ENCODE measurements at regions not wholly inside any gene's neighbourhood (a gene's known extent, or its start where the extent isn't known, plus 50 kb on each side); places are given as distances from the start of the nearest gene placed in this dataset.

DNA sequence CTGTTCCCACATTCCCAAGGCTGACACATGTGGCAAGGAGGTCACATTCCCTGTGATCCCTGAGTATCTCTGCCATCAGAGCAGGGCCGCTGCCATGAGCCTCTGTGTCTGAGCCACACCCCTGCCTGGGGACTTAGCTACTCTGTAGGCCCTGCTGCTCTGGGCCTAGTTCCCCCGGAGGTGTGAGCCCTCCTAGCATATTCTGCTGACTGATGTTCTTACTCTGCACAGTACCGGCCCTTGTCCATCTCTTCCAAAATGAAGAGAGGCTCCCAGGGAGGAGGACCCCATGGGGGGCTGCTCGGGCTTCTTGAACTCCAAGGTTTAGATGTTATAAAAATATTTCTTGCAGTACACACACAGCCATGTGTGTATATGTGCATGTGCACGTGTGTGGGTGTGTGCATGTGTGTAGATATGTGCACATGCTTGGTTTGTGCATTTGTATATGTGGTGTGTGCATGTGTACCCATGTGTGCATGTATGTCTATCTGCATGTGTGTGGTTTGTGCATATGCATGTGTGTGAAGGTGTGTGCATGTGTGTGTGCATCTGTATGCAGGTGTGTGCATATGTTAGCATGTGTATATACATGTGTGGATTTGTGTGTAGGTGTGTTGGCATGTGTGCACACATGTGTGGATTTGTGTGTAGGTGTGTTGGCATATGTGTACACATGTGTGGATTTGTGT, 101.2 kb downstream of the ERMARD start:
- Histone ChIP-seq H3K27me3 (ENCODE audit: control insufficient read depth in 3 of 3, insufficient read depth in 3 of 3, low read length in 2 of 3) (peaks cover 0 to 3% (median 0%) of the 10 kb centered on the region in 3 donors), H3K4me1 (ENCODE audit: control insufficient read depth in 5 of 5, insufficient read depth in 5 of 5, low read length in 5 of 5) (peaks cover 0 to 15% (median 0%) of the 10 kb centered on the region in 5 donors), H3K27ac (ENCODE audit: low read depth in 1 of 2, low read length in 1 of 2) (peak overlapping the region; percentile 63 to 82), H3K4me3 (no peak overlapping the region), H3K36me3 (ENCODE audit: control insufficient read depth in 4 of 4, insufficient read depth in 4 of 4, low read length in 4 of 4) (no peaks in the 10 kb centered on the region), H3K9me3 (ENCODE audit: control insufficient read depth in 4 of 4, insufficient read depth in 3 of 4, low read length in 3 of 4) (peaks cover 0 to 12% (median 0%) of the 10 kb centered on the region in 4 donors), H3K9ac (ENCODE audit: insufficient read depth in 1 of 2, low read length in 2 of 2) (no peak overlapping the region)
- no peak for DNase-seq
- ATAC-seq (ENCODE audit: insufficient read depth, low FRiP score): no peak
- 72 to 83% methylated on average over 5 of the region's 5 CpGs for WGBS, 2 donors
- TF ChIP-seq CTCF (IDR thresholded peaks at IDR 0.05; ENCODE audit: control extremely low read depth, extremely low read depth): no peak

GRCh38 chr6:169851641-169852503, 100.5 kb downstream of the ERMARD start:
- ATAC-seq (ENCODE audit: insufficient read depth, low FRiP score): peak; percentile 65
- Histone ChIP-seq H3K27ac (ENCODE audit: low read depth in 1 of 2, low read length in 1 of 2) (peak overlapping the region; percentile 63 to 82), H3K4me3 (no peak overlapping the region), H3K27me3 (ENCODE audit: control insufficient read depth in 3 of 3, insufficient read depth in 3 of 3, low read length in 2 of 3) (peaks cover 0 to 3% (median 0%) of the 10 kb centered on the region in 3 donors), H3K36me3 (ENCODE audit: control insufficient read depth in 4 of 4, insufficient read depth in 4 of 4, low read length in 4 of 4) (no peaks in the 10 kb centered on the region), H3K9me3 (ENCODE audit: control insufficient read depth in 4 of 4, insufficient read depth in 3 of 4, low read length in 3 of 4) (peaks cover 0 to 7% (median 0%) of the 10 kb centered on the region in 4 donors), H3K9ac (ENCODE audit: insufficient read depth in 1 of 2, low read length in 2 of 2) (no peak overlapping the region), H3K4me1 (ENCODE audit: control insufficient read depth in 5 of 5, insufficient read depth in 5 of 5, low read length in 5 of 5) (peaks cover 0 to 15% (median 0%) of the 10 kb centered on the region in 5 donors)
- 64 to 71% methylated on average over 22 of the region's 22 CpGs for WGBS, 2 donors
- no peak for TF ChIP-seq CTCF (IDR thresholded peaks at IDR 0.05; ENCODE audit: control extremely low read depth, extremely low read depth)
- peak in 2 of 3 donors; percentile 26 to 59 for DNase-seq

GRCh38 chr6:169850746-169851145, 99.3 kb downstream of the ERMARD start:
- no peak overlapping the region for H3K9ac ChIP-seq (ENCODE audit: insufficient read depth in 1 of 2, low read length in 2 of 2)
- DNase-seq (no peak), ATAC-seq (ENCODE audit: insufficient read depth, low FRiP score) (no peak)
- H3K4me1 ChIP-seq (ENCODE audit: control insufficient read depth in 5 of 5, insufficient read depth in 5 of 5, low read length in 5 of 5): peaks cover 0 to 15% (median 0%) of the 10 kb centered on the region in 5 donors
- H3K36me3 ChIP-seq (ENCODE audit: control insufficient read depth in 4 of 4, insufficient read depth in 4 of 4, low read length in 4 of 4): no peaks in the 10 kb centered on the region
- H3K27ac ChIP-seq (ENCODE audit: low read depth in 1 of 2, low read length in 1 of 2): peak overlapping the region in 1 of 2 donors; percentile 40
- peaks cover 0 to 4% (median 0%) of the 10 kb centered on the region in 3 donors for H3K27me3 ChIP-seq (ENCODE audit: control insufficient read depth in 3 of 3, insufficient read depth in 3 of 3, low read length in 2 of 3)
- 92% methylated on average over 13 of the region's 13 CpGs for WGBS, 2 donors
- no peak overlapping the region for H3K4me3 ChIP-seq
- peaks cover 0 to 4% (median 0%) of the 10 kb centered on the region in 4 donors for H3K9me3 ChIP-seq (ENCODE audit: control insufficient read depth in 4 of 4, insufficient read depth in 3 of 4, low read length in 3 of 4)
- no peak for TF ChIP-seq CTCF (IDR thresholded peaks at IDR 0.05; ENCODE audit: control extremely low read depth, extremely low read depth)

Data from lung (tissue), 11 donors.